GM19351 (cell line): ENCODE measurements at regions not wholly inside any gene's neighbourhood (a gene's known extent, or its start where the extent isn't known, plus 50 kb on each side); places are given as distances from the start of the nearest gene placed in this dataset.
A peak's percentile ranks its signal among the peaks of the same experiment; 100 is the strongest.

Experiments used
- ATAC-seq: cut with Tn5 transposase; IDR thresholded peaks from one replicate; pipeline ENCODE4 v1.9.1; 2021; ENCODE audit warnings: mild to moderate bottlenecking, moderate library complexity; ENCODE audit not compliant: unreplicated experiment

DNA sequence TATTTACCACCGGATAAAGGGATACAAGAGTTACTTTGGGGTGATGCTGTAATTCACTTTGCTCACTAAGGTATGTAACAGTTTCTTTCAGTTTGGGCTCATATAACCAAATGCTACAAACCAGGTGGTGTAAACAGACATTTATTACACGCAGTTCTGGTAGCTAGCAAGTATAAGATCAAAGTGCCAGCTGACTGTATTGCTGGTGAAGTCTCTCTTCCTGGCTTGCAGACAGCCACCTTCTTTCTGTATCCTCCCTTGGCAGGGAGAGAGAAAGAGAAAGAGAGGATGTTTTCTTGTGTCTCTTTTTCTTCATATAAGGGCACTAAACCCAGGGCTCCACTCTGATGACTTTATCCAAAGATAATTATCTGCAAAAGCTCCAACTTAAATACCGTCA, 552.5 kb upstream of the FTMT start:
- no peak for ATAC-seq

DNA sequence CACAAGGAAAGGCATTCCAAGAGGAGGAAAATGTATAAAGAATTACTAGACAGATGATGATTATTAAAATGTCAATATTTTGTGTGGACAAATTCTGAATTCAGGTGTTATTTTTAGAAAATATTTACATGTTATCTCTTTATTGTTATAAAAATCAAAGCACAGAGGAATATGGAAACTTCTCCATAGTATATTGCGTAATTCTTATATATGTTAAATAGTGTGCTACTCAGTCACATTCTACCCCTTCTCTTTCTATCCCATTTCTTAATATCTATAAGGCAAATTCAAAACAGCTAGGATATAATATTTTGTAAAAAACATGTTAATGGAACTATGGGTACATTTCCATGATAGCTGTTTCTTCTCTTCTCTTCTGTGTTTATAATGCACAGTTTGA, 546.8 kb upstream of the FTMT start:
- no peak for ATAC-seq

- no peak for ATAC-seq
Observed at GRCh38 chr5:121313886-121314285, 537.8 kb upstream of the FTMT start.

DNA sequence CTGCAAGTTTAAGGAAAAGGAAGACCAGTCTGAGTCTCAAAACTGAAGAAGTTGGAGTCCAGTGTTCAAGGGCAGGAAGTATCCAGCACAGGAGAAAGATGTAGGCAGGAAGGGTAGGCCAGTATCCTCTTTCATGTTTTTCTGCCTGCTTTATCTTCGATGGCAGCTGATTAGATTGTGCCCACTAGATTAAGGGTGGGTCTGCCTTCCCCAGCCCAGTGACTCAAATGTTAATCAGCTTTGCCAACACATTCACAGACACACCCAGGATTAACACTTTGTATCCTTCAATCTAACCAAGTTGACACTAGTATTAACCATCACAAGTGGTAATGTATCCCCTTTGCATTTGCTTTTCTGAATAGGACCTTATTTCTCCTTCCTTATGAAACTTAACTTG, 535.9 kb upstream of the FTMT start:
- ATAC-seq, result no peak

GRCh38 chr5:121319292-121319691, 532.4 kb upstream of the FTMT start:
- no peak for ATAC-seq

GRCh38 chr5:121325930-121326329, 525.8 kb upstream of the FTMT start:
- ATAC-seq, result no peak

GRCh38 chr5:121350181-121350930, 501.3 kb upstream of the FTMT start:
- no peak for ATAC-seq

- ATAC-seq, result no peak
Observed at GRCh38 chr5:121366515-121366914, 485.2 kb upstream of the FTMT start.

- ATAC-seq, result no peak
Observed at GRCh38 chr5:121373371-121373770, 478.3 kb upstream of the FTMT start.

GRCh38 chr5:121377461-121377860, 474.2 kb upstream of the FTMT start:
- ATAC-seq, result no peak

GRCh38 chr5:121378046-121378445, 473.6 kb upstream of the FTMT start:
- ATAC-seq, result no peak

DNA sequence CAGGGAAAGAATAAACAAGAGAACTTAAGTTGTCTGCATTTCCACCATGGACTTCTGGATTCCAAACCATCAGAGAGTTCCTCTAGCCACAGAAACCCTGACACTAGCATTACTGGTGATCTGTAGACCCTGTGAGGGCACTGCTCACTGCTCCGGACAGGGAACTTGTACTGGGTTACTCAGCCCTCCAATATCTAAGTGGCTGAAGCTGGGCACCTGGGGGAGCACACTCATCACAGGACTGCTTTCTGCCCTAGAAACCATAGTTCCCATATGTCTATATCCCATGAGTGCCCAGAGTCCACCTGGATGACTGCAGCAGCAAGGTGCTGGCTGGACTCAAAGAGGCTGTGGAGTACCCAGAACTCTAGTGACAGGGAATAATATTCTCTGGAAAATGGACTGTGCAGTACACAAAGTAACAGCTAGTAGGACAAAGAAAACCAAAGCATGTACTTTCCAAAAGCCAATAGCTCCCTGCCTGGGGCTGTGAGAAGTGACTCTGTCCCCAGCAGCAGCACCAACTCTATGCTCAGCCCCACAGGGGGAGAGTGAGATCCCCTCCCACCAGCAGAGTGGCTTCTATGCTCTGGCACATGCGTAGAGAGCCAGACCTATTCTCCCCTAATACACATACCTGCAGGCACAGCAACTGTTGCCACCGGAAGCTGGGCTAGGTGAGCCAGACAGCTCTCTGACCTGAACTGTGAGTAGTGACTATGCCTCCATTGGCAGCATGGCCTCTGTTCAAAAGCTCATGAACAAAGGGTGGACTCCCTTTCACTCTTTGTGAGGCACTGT, 472.9 kb upstream of the FTMT start:
- ATAC-seq, result no peak

- ATAC-seq, result no peak
Observed at GRCh38 chr5:121380066-121380465, 471.6 kb upstream of the FTMT start.

DNA sequence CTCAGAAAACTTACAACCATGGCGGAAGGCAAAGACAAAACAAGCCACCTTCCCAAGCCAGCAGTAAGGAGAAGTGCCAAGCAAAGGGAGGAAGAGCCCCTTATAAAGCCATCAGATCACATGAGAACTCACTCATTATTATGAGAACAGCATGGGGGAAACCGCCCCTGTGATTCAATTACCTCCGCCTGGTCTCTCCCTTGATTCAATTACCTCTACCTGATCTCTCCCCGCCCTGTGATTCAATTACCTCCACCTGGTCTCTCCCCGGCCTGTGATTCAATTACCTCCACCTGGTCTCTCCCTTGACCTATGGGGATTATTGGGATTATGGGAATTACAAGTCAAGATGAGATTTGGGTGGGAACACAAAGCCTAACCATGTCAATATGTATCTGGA, 467.3 kb upstream of the FTMT start:
- ATAC-seq, result no peak

- no peak for ATAC-seq
Observed at GRCh38 chr5:121386334-121386733, 465.3 kb upstream of the FTMT start.

DNA sequence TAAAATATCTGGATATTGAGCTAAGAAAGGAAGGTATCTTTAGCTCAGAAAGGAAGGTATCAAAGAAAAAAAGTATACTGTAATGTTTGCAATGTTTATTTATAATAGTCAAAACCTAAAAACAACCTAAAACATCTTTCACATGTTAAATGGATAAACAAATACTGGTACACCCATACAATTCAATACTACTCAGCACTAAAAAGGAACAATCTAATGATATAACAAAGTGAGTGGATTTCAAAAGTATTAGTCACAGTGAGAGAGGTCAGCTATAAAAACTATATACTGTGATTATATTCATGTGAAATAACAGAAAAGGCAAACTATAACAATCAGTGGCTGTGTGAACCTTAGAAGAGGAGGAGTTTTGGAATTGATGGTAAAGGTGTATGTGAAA, 455.0 kb upstream of the FTMT start:
- ATAC-seq, result no peak

- peak; percentile 92 for ATAC-seq
Observed at GRCh38 chr5:121399879-121400278, 451.8 kb upstream of the FTMT start.

GRCh38 chr5:121408778-121409177, 442.9 kb upstream of the FTMT start:
- ATAC-seq, result no peak

DNA sequence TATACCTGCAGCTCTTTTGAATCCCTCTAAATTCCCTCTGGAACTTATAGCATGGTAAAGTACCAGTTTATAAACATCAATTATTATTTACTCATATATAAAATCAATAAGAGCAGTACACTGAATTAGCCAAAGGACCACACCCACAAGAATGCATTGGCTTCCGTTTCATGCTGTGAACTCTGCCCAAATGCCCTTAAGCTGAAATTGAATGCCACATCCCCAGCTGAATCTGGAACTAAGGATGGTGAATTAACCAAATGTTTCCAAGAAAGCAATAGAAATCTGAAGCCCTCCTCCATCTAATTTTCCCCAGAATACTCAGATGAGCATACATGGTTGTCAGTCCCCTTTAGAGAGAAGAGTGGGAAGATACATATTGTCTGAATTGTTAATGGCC, 436.4 kb upstream of the FTMT start:
- no peak for ATAC-seq

DNA sequence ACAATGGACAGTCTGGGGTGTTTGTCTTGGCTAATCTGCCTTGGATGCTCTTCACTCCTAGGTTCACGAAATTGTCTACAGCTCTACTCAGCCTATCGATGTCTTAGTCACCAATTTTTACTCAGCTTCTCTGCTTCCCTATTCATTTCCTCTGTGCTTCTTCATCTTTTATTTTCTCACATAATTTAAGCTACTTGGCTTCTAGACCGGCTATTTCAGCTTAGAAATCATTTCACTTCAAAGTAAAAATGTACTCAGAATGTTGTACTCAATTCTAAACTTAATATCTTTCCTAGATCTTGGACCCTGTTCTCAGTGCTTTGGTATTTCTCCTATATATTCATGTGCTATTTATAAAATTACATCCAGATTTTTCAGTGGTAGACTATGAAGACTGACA, 430.0 kb upstream of the FTMT start:
- ATAC-seq, result no peak

- no peak for ATAC-seq
Observed at GRCh38 chr5:121424976-121425375, 426.7 kb upstream of the FTMT start.

DNA sequence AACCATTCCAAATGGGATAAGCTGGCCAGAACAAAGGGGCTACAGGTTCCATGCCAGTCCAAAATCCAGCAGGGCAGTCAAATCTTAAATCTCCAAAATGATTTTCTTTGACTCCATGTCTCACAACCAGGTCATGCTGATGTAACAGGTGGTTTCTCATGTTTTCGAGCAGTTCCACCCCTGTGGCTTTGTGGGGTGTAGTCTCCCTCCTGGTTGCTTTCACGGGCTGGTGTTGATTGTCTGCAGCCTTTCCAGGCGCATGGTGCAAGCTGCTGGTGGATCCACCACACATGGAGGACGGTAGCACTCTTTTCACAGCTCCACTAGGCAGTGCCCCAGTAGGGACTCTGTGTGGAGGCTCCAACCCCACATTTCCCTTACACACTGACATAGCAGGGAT, 425.5 kb upstream of the FTMT start:
- no peak for ATAC-seq
